H1 (cell line): ENCODE measurements at regions not wholly inside any gene's neighbourhood (a gene's known extent, or its start where the extent isn't known, plus 50 kb on each side); places are given as distances from the start of the nearest gene placed in this dataset.
A peak's percentile ranks its signal among the peaks of the same experiment; 100 is the strongest.

Source experiments
- CTCF ChIA-PET: fragments of 300-600 bp; sonication (Branson Sonifier 250); formaldehyde crosslinking; loops from one replicate; lab custom pipeline; 2021; ENCODE audit not compliant: partially characterized antibody; lab: Charles Lee
- POLR2A ChIA-PET: fragments of 300-600 bp; sonication (Branson Sonifier 250); formaldehyde crosslinking; loops from one replicate; lab custom pipeline; 2021; ENCODE audit warnings: inconsistent platforms; ENCODE audit not compliant: partially characterized antibody; lab: Charles Lee
- DNase-seq, 2 experiments: peaks; one replicate each; pipeline versions ENCODE4 v3.0.0 to v3.0.0-alpha.2; 2010 to 2022; ENCODE audit warnings: low spot score in 2 of 2, low read depth in 1 of 2, mixed read lengths in 1 of 2
- FAIRE-seq: peaks from 2 replicates; lab custom pipeline; 2011; peaks lifted over from hg19 to GRCh38; lab: Jason Lieb, UNC
- H2AFZ ChIP-seq: 2 replicates; pipeline ENCODE4 v1.8.1; 2012; ENCODE audit warnings: low read length, inconsistent platforms
- H2AK5ac ChIP-seq: 2 replicates; pipeline ENCODE4 v1.6.1; 2013; ENCODE audit warnings: low read depth, low read length
- H2BK120ac ChIP-seq: replicated peaks from 2 replicates; pipeline ENCODE3; 2013; ENCODE audit warnings: low read depth, low read length, inconsistent platforms
- H2BK12ac ChIP-seq: 2 replicates; pipeline ENCODE4 v1.6.1; 2013; ENCODE audit warnings: low read depth, low read length
- H2BK15ac ChIP-seq: 2 replicates; pipeline ENCODE4 v1.6.1; 2013; ENCODE audit warnings: low read length
- H2BK20ac ChIP-seq: 2 replicates; pipeline ENCODE4 v1.6.1; 2013; ENCODE audit warnings: low read length
- H2BK5ac ChIP-seq: 2 replicates; pipeline ENCODE4 v1.6.1; 2013; ENCODE audit warnings: low read depth, low read length
- H3K14ac ChIP-seq: 2 replicates; pipeline ENCODE4 v1.6.1; 2013; ENCODE audit warnings: inconsistent platforms; ENCODE audit not compliant: insufficient read length
- H3K18ac ChIP-seq: 2 replicates; pipeline ENCODE4 v1.6.1; 2013; ENCODE audit warnings: low read length; ENCODE audit errors: extremely low read depth
- H3K23ac ChIP-seq: 2 replicates; pipeline ENCODE4 v1.6.1; 2013; ENCODE audit warnings: inconsistent platforms; ENCODE audit not compliant: insufficient read length
- H3K23me2 ChIP-seq: 2 replicates; pipeline ENCODE4 v1.6.1; 2013; ENCODE audit warnings: low read depth, low read length
- H3K27ac ChIP-seq: 2 replicates; pipeline ENCODE4 v1.6.1; 2011; ENCODE audit warnings: low read depth, low read length, inconsistent platforms
- H3K27me3 ChIP-seq, 4 experiments: replicated peaks in 1 of 4; 1 replicate in 1 of 4; 2 replicates in 3 of 4; pipeline versions ENCODE4 v1.6.1 to v1.8.1; 2011 to 2013; ENCODE audit warnings: low read length in 3 of 4, mild to moderate bottlenecking in 3 of 4, inconsistent platforms in 2 of 4, mixed read lengths in 2 of 4, moderate library complexity in 1 of 4; ENCODE audit not compliant: control insufficient read depth in 3 of 4, insufficient read depth in 3 of 4; ENCODE audit errors: extremely low read depth in 1 of 4
- H3K36me3 ChIP-seq, 4 experiments: 2 replicates each; pipeline versions ENCODE4 v1.6.1 to v1.8.1; 2011 to 2013; ENCODE audit warnings: mild to moderate bottlenecking in 4 of 4, low read length in 3 of 4, moderate library complexity in 2 of 4, control low read depth in 1 of 4, inconsistent platforms in 1 of 4; ENCODE audit not compliant: insufficient read depth in 4 of 4, control insufficient read depth in 2 of 4
- H3K4ac ChIP-seq: replicated peaks from 2 replicates; pipeline ENCODE3; 2013; ENCODE audit warnings: low read length, low read depth, mixed read lengths, inconsistent platforms; ENCODE audit not compliant: insufficient read length
- H3K4me1 ChIP-seq, 4 experiments: replicated peaks in 1 of 4; 1 replicate in 1 of 4; 2 replicates in 3 of 4; pipeline versions ENCODE4 v1.6.1 to v1.8.1; 2011 to 2013; ENCODE audit warnings: low read length in 3 of 4, inconsistent platforms in 2 of 4, mixed read lengths in 1 of 4; ENCODE audit not compliant: insufficient read depth in 4 of 4, control insufficient read depth in 3 of 4
- H3K4me2 ChIP-seq, 2 experiments: 2 replicates each; pipeline versions ENCODE4 v1.6.1 to v1.8.1; 2011 to 2013; ENCODE audit warnings: low read depth in 2 of 2, low read length in 2 of 2, control low read depth in 1 of 2, inconsistent platforms in 1 of 2, mild to moderate bottlenecking in 1 of 2; ENCODE audit not compliant: insufficient read depth in 1 of 2
- H3K4me3 ChIP-seq, 4 experiments: fragments of 200-600, 300-600 bp in 1 of 4; sonication (generic), shearing (Covaris generic), sonication (Bioruptor Twin) in 1 of 4; 2 replicates each; pipeline versions ENCODE4 v1.5.1 to v1.8.1; 2011 to 2016; ENCODE audit warnings: low read length in 4 of 4, low read depth in 3 of 4, control low read depth in 2 of 4, inconsistent platforms in 2 of 4, mild to moderate bottlenecking in 2 of 4, mixed read lengths in 1 of 4, moderate library complexity in 1 of 4; ENCODE audit not compliant: insufficient read depth in 2 of 4; ENCODE audit errors: extremely low read depth in 1 of 4
- H3K56ac ChIP-seq: replicated peaks from 2 replicates; pipeline ENCODE3; 2013; ENCODE audit warnings: low read depth, mild to moderate bottlenecking, mixed read lengths, low read length, inconsistent platforms; ENCODE audit not compliant: insufficient read length
- H3K79me1 ChIP-seq: 2 replicates; pipeline ENCODE4 v1.6.1; 2013; ENCODE audit warnings: low read depth, low read length, control low read depth
- H3K79me2 ChIP-seq, 2 experiments: 2 replicates each; pipeline versions ENCODE4 v1.6.1 to v1.8.1; 2012 to 2013; ENCODE audit warnings: low read length in 2 of 2, mild to moderate bottlenecking in 2 of 2, inconsistent platforms in 1 of 2; ENCODE audit not compliant: insufficient read depth in 2 of 2, control insufficient read depth in 1 of 2
- H3K9ac ChIP-seq, 4 experiments: replicated peaks in 1 of 4; 1 replicate in 1 of 4; 2 replicates in 3 of 4; pipeline versions ENCODE4 v1.6.1 to v1.8.1; 2011 to 2013; ENCODE audit warnings: low read depth in 3 of 4, low read length in 3 of 4, control low read depth in 2 of 4, mild to moderate bottlenecking in 2 of 4, moderate library complexity in 2 of 4, inconsistent platforms in 1 of 4; ENCODE audit errors: extremely low read depth in 1 of 4
- H3K9me3 ChIP-seq, 2 experiments: 2 replicates each; pipeline versions ENCODE4 v1.6.1 to v1.8.1; 2012 to 2013; ENCODE audit warnings: mild to moderate bottlenecking in 2 of 2, moderate library complexity in 2 of 2, control low read depth in 1 of 2, inconsistent platforms in 1 of 2, low read depth in 1 of 2, low read length in 1 of 2, mixed read lengths in 1 of 2; ENCODE audit not compliant: insufficient read depth in 2 of 2
- H4K20me1 ChIP-seq, 2 experiments: replicated peaks in 1 of 2; 2 replicates each; pipeline versions ENCODE3 to v1.8.1; 2011 to 2013; ENCODE audit warnings: inconsistent platforms in 2 of 2, low read length in 2 of 2, mild to moderate bottlenecking in 1 of 2; ENCODE audit not compliant: insufficient read depth in 2 of 2, control insufficient read depth in 1 of 2
- H4K5ac ChIP-seq: 2 replicates; pipeline ENCODE4 v1.6.1; 2013; ENCODE audit warnings: low read length, low read depth, mixed read lengths, inconsistent platforms; ENCODE audit not compliant: insufficient read length
- H4K8ac ChIP-seq: 2 replicates; pipeline ENCODE4 v1.8.0; 2013; ENCODE audit warnings: mild to moderate bottlenecking, moderate library complexity, low read length, inconsistent platforms; ENCODE audit not compliant: insufficient read depth; ENCODE audit errors: extremely low read depth
- H4K91ac ChIP-seq: replicated peaks from 2 replicates; pipeline ENCODE3; 2013; ENCODE audit warnings: low read length, mixed read lengths, inconsistent platforms; ENCODE audit not compliant: insufficient read length
- BCL11A ChIP-seq, 2 experiments: IDR thresholded peaks; one replicate each; pipeline ENCODE4 v1.6.1; 2011; ENCODE audit warnings: low read depth in 2 of 2, low read length in 2 of 2, mild to moderate bottlenecking in 2 of 2
- NANOG ChIP-seq: IDR thresholded peaks from 2 replicates; pipeline ENCODE4 v1.6.1; 2011; ENCODE audit warnings: low read length, low read depth, mild to moderate bottlenecking, inconsistent platforms; ENCODE audit not compliant: insufficient read depth, poor library complexity, severe bottlenecking
- PHF8 ChIP-seq: fragments of 200-600 bp; sonication (generic); conservative IDR thresholded peaks from 2 replicates; pipeline ENCODE4 v1.7.1; 2012; ENCODE audit warnings: low read depth, mild to moderate bottlenecking, inconsistent platforms, low read length, moderate library complexity
- RXRA ChIP-seq: IDR thresholded peaks from 2 replicates; pipeline ENCODE4 v1.6.1; 2011; ENCODE audit warnings: low read depth, mild to moderate bottlenecking, low read length, moderate library complexity; ENCODE audit not compliant: insufficient read depth
- SP1 ChIP-seq: IDR thresholded peaks from 2 replicates; pipeline ENCODE4 v1.6.1; 2011; ENCODE audit warnings: low read depth, low read length
- TAF7 ChIP-seq: optimal IDR thresholded peaks from 2 replicates; pipeline ENCODE3; 2011; ENCODE audit warnings: low read depth, mild to moderate bottlenecking, inconsistent platforms, low read length, moderate library complexity, borderline replicate concordance
- WGBS, 2 experiments: shearing (Covaris generic) in 1 of 2; methylation state at CpG; one replicate each; pipeline versions ENCODE4 v1.1.6 to v1.1.7; 2013 to 2015; ENCODE audit warnings: low lambda C conversion rate in 2 of 2, mixed read lengths in 2 of 2, inconsistent platforms in 1 of 2, low coverage in 1 of 2, missing lambda C conversion rate in 1 of 2; ENCODE audit not compliant: insufficient replicate concordance in 2 of 2, insufficient coverage in 1 of 2, insufficient read length in 1 of 2; ENCODE audit errors: extremely low coverage in 1 of 2, missing lambda C conversion rate in 1 of 2; 5-methylcytosine and 5-hydroxymethylcytosine counted together
- TF ChIP-seq, protein P1 (sequence below): IDR thresholded peaks from 2 replicates; pipeline ENCODE4 v1.6.1; 2011; ENCODE audit warnings: low read depth, mild to moderate bottlenecking, low read length; ENCODE audit not compliant: insufficient read depth

DNA sequence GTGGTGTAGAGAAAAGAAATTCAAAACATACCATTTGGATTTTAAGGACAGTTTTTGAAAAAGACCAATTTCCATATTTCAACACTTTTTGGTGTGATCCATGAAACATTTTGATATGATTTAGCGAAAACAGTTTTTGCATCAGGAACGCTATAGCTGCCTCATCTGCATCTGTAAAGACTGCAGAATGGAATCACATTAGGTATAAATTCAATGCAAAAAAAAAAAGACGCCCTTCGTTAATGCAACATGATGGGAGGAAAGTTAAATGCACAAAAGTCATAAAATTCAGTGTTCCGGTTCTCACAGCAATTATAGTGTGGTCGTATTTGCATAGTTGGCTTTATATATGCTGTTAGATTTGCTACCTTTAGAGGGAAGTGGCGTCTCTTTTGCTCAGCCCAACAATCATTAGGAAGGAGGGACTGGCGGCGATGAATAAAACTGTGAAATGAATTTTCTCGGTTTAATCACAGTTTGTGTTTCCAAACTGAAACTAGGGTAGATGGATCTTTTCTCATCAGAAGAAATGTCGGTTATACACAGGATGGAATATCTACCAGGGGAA lies 215.7 kb downstream of the TEX29 start:
- POLR2A ChIA-PET, result no interaction called here
- peak overlapping the region in 1 of 4 experiments; percentile 57; a peak in 1 of 8 replicates for H3K4me3 ChIP-seq
- H3K4me2 ChIP-seq, result no peak overlapping the region; a peak in 1 of 4 replicates
- no peak overlapping the region for H3K56ac ChIP-seq
- H4K91ac ChIP-seq, result no peak overlapping the region
- 78% methylated on average over 11 of the region's 11 CpGs; no CpG with 5 or more reads in 1 of the 2 experiments for whole genome bisulfite sequencing, 2 experiments
- no peak overlapping the region for H2AFZ ChIP-seq
- H3K14ac ChIP-seq, result no peak overlapping the region
- H3K27ac ChIP-seq, result no peak overlapping the region
- peak overlapping the region; percentile 23; the same call in 1 of the 2 replicates for H2BK20ac ChIP-seq
- no peaks in the 10 kb centered on the region for H3K9me3 ChIP-seq
- 0 out of 2 replicates have a peak, but pooled peaks cover 1% of the 10 kb centered on the region for H3K23me2 ChIP-seq
- H3K36me3 ChIP-seq, result no peaks in the 10 kb centered on the region
- H3K4ac ChIP-seq, result no peak overlapping the region
- H2BK120ac ChIP-seq, result no peak overlapping the region
- FAIRE-seq (no peak), DNase-seq (no peak)
- peaks cover 0 to 37% (median 32%) of the 10 kb centered on the region in 4 experiments; a peak in 5 of 7 replicates for H3K27me3 ChIP-seq
- CTCF ChIA-PET, result interaction anchor here (0.6 kb wide), 1 partner anchor 94 kb away, joined by 3 read pairs; no protein-coding TSS in a partner anchor
- H3K9ac ChIP-seq, result no peak overlapping the region
- no peaks in the 10 kb centered on the region for H3K79me1 ChIP-seq
- H2BK15ac ChIP-seq, result 0 out of 2 replicates have a peak overlapping the region, but pooled peaks have one; percentile 78
- H2AK5ac ChIP-seq, result no peak overlapping the region
- no peak overlapping the region for H3K23ac ChIP-seq
- peaks cover 5 to 38% (median 24%) of the 10 kb centered on the region in 4 experiments for H3K4me1 ChIP-seq
- no peaks in the 10 kb centered on the region for H3K79me2 ChIP-seq
- no peaks in the 10 kb centered on the region for H4K20me1 ChIP-seq
- no peak overlapping the region for H4K5ac ChIP-seq
- peak overlapping the region; percentile 80; the same call in 1 of the 2 replicates for H2BK12ac ChIP-seq
- TF ChIP-seq TAF7 (no peak), BCL11A (IDR thresholded peaks at IDR 0.05; ENCODE audit: low read depth in 2 of 2, low read length in 2 of 2) (no peak), PHF8 (no peak), SP1 (no peak), RXRA (no peak), NANOG (no peak)
- TF ChIP-seq, protein P1, sequence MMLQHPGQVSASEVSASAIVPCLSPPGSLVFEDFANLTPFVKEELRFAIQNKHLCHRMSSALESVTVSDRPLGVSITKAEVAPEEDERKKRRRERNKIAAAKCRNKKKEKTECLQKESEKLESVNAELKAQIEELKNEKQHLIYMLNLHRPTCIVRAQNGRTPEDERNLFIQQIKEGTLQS, result no peak
- H3K18ac ChIP-seq, result no peak overlapping the region
- no peak overlapping the region for H4K8ac ChIP-seq
- no peak overlapping the region for H2BK5ac ChIP-seq
